A549 (cell line): ENCODE measurements at regions not wholly inside any gene's neighbourhood (a gene's known extent, or its start where the extent isn't known, plus 50 kb on each side); places are given as distances from the start of the nearest gene placed in this dataset.

Experiments
- ATAC-seq, 2 experiments: fragments of 200-7000 bp in 1 of 2; fragments of >200 bp in 1 of 2; cut with Nextera tagmentation in 1 of 2; cut with Tn5 transposase in 1 of 2; 3 replicates each; pipeline versions ENCODE4 v1.8.0 to v1.9.1; 2018 to 2020; ENCODE audit warnings: mild to moderate bottlenecking in 1 of 2, moderate library complexity in 1 of 2
- CTCF ChIA-PET: fragments of 300-600 bp; sonication (Branson Sonifier 250); formaldehyde crosslinking; extraction: SDS; loops from one replicate; lab custom pipeline; 2021; ENCODE audit warnings: antibody characterized with exemption, inconsistent platforms; lab: Yijun Ruan, JAX
- POLR2A ChIA-PET: fragments of 350-600 bp; formaldehyde crosslinking; extraction: SDS; loops from one replicate; lab custom pipeline; 2021; ENCODE audit warnings: antibody characterized with exemption, inconsistent platforms; lab: Yijun Ruan, JAX
- DNase-seq, 2 experiments: peaks; one replicate each; pipeline versions ENCODE4 v3.0.0 to v3.0.0-alpha.2; 2011 to 2016; ENCODE audit warnings: low read depth in 1 of 2, low spot score in 1 of 2
- FAIRE-seq: peaks from 2 replicates; lab custom pipeline; 2011; peaks lifted over from hg19 to GRCh38; lab: Jason Lieb, UNC
- H3K27ac ChIP-seq, 2 experiments: fragments of >200 bp; sonication (Bioruptor Twin); formaldehyde crosslinking; 3 replicates each; pipeline ENCODE4 v1.5.1; 2016 to 2017
- H3K4me1 ChIP-seq: fragments of >200 bp; sonication (Bioruptor Twin); formaldehyde crosslinking; 3 replicates; pipeline ENCODE4 v1.6.1; 2016
- H3K4me2 ChIP-seq: fragments of >200 bp; sonication (Bioruptor Twin); formaldehyde crosslinking; 3 replicates; pipeline ENCODE4 v1.6.1; 2016
- H3K4me3 ChIP-seq: fragments of >200 bp; sonication (Bioruptor Twin); formaldehyde crosslinking; 3 replicates; pipeline ENCODE4 v1.5.1; 2016
- H3K9me3 ChIP-seq: fragments of >200 bp; sonication (Bioruptor Twin); formaldehyde crosslinking; 3 replicates; pipeline ENCODE4 v1.6.1; 2016
- CBX2 ChIP-seq: fragments of 200-600 bp; sonication (generic); IDR thresholded peaks from 2 replicates; pipeline ENCODE4 v1.6.1; 2016; ENCODE audit warnings: low read depth, mild to moderate bottlenecking, borderline replicate concordance
- CEBPB ChIP-seq, 2 experiments: fragments of >200 bp in 1 of 2; sonication (Bioruptor Twin) in 1 of 2; formaldehyde crosslinking in 1 of 2; IDR thresholded peaks; 2 replicates each; pipeline ENCODE4 v1.6.1; 2012 to 2016
- EHF ChIP-seq: fragments of 250-450 bp; sonication (Bioruptor Pico); IDR thresholded peaks from 2 replicates; pipeline ENCODE4 v1.5.0; 2020; ENCODE audit warnings: mild to moderate bottlenecking
- EHMT2 ChIP-seq: fragments of 200-600 bp; sonication (generic); IDR thresholded peaks from 2 replicates; pipeline ENCODE4 v1.6.1; 2016; ENCODE audit warnings: antibody characterized with exemption, low read depth, mild to moderate bottlenecking, moderate library complexity
- EP300 ChIP-seq, 2 experiments: fragments of >200 bp; sonication (Bioruptor Twin); formaldehyde crosslinking; IDR thresholded peaks; 2 replicates in 1 of 2; 3 replicates in 1 of 2; pipeline ENCODE4 v1.6.1; 2016 to 2017
- FOSB ChIP-seq: fragments of 250-450 bp; sonication (Bioruptor Pico); IDR thresholded peaks from 2 replicates; pipeline ENCODE4 v1.5.0; 2020; ENCODE audit warnings: mild to moderate bottlenecking, moderate library complexity
- JUNB ChIP-seq: fragments of >200 bp; sonication (Bioruptor Twin); formaldehyde crosslinking; IDR thresholded peaks from 2 replicates; pipeline ENCODE4 v1.6.1; 2016
- KDM1A ChIP-seq: fragments of 200-600 bp; sonication (generic); IDR thresholded peaks from 2 replicates; pipeline ENCODE4 v1.6.1; 2016; ENCODE audit warnings: low read depth, mild to moderate bottlenecking
- MAZ ChIP-seq: fragments of 150-350 bp; IDR thresholded peaks from 2 replicates; pipeline ENCODE4 v1.6.1; 2014; ENCODE audit warnings: antibody characterized with exemption, low read depth, low read length, borderline replicate concordance
- NPAS2 ChIP-seq: fragments of 250-450 bp; sonication (Bioruptor Pico); IDR thresholded peaks from 2 replicates; pipeline ENCODE4 v1.8.0; 2022; ENCODE audit warnings: mild to moderate bottlenecking, moderate library complexity, borderline replicate concordance
- POLR2A ChIP-seq: IDR thresholded peaks from 2 replicates; pipeline ENCODE4 v1.6.1; 2012; ENCODE audit warnings: mild to moderate bottlenecking, low read length
- RARB ChIP-seq: fragments of 250-450 bp; sonication (Bioruptor Pico); IDR thresholded peaks from 2 replicates; pipeline ENCODE4 v1.8.0; 2021; ENCODE audit warnings: mild to moderate bottlenecking, moderate library complexity
- RNF2 ChIP-seq: fragments of 200-600 bp; sonication (generic); IDR thresholded peaks from 2 replicates; pipeline ENCODE4 v1.6.1; 2016; ENCODE audit warnings: low read depth, mild to moderate bottlenecking, antibody characterized with exemption, moderate library complexity, borderline replicate concordance
- SMC3 ChIP-seq: fragments of >200 bp; sonication (Bioruptor Twin); formaldehyde crosslinking; IDR thresholded peaks from 3 replicates; pipeline ENCODE4 v1.6.1; 2018; ENCODE audit warnings: inconsistent platforms
- TFCP2L1 ChIP-seq: fragments of 250-450 bp; sonication (Bioruptor Pico); IDR thresholded peaks from 2 replicates; pipeline ENCODE4 v1.5.0; 2021; ENCODE audit warnings: mild to moderate bottlenecking
- TP53 ChIP-seq: fragments of 250-450 bp; sonication (Bioruptor Pico); IDR thresholded peaks from 2 replicates; pipeline ENCODE4 v1.5.0; 2021; ENCODE audit warnings: mild to moderate bottlenecking, moderate library complexity
- USF2 ChIP-seq: fragments of 450-650 bp; IDR thresholded peaks from 2 replicates; pipeline ENCODE4 v1.6.1; 2014; ENCODE audit warnings: antibody characterized with exemption
- ZSCAN20 ChIP-seq: fragments of 250-450 bp; sonication (Bioruptor Pico); IDR thresholded peaks from 2 replicates; pipeline ENCODE4 v1.8.0; 2022; ENCODE audit warnings: mild to moderate bottlenecking, moderate library complexity
- WGBS: methylation state at CpG from one replicate; pipeline ENCODE4 v1.1.6; 2017; ENCODE audit errors: missing lambda C conversion rate; 5-methylcytosine and 5-hydroxymethylcytosine counted together
- TF ChIP-seq, protein P1 (sequence below): IDR thresholded peaks from 2 replicates; pipeline ENCODE4 v1.6.1; 2012
- TF ChIP-seq, protein P2 (sequence below): fragments of >200 bp; sonication (Bioruptor Twin); formaldehyde crosslinking; IDR thresholded peaks from 3 replicates; pipeline ENCODE4 v1.6.1; 2016
- TF ChIP-seq, protein P3 (sequence below): IDR thresholded peaks from 2 replicates; pipeline ENCODE4 v1.6.1; 2012
- TF ChIP-seq, protein P4 (sequence below): fragments of 150-350 bp; IDR thresholded peaks from 2 replicates; pipeline ENCODE4 v1.6.1; 2014; ENCODE audit warnings: low read depth, mild to moderate bottlenecking, low read length
- TF ChIP-seq, protein P5 (sequence below): fragments of 250-450 bp; sonication (Bioruptor Pico); IDR thresholded peaks from 2 replicates; pipeline ENCODE4 v1.5.0; 2021; ENCODE audit warnings: mild to moderate bottlenecking, moderate library complexity, borderline replicate concordance

DNA sequence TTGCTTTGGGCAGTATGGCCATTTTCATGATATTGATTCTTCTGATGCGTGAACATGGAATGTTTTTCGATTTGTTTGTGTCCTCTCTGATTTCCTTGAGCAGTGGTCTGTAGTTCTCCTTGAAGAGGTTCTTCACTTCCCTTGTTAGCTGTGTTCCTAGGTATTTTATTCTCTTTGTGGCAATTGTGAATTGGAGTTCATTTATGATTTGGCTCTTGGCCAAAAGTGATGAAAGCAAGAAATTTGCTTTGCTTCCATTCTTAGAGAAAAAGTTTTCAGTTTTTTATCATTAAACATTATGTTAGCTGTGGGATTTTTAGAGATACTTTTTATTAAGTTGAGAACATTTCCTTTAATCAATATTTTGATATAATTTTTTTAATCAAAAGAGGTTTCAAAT, 203.5 kb downstream of the TAF11L14 start:
- no peak for FAIRE-seq
- no peak for DNase-seq
- H3K27ac ChIP-seq = no peak overlapping the region
- ATAC-seq = no peak
- no peak overlapping the region for H3K4me3 ChIP-seq
- POLR2A ChIA-PET = no interaction called here
- TF ChIP-seq, protein P1, sequence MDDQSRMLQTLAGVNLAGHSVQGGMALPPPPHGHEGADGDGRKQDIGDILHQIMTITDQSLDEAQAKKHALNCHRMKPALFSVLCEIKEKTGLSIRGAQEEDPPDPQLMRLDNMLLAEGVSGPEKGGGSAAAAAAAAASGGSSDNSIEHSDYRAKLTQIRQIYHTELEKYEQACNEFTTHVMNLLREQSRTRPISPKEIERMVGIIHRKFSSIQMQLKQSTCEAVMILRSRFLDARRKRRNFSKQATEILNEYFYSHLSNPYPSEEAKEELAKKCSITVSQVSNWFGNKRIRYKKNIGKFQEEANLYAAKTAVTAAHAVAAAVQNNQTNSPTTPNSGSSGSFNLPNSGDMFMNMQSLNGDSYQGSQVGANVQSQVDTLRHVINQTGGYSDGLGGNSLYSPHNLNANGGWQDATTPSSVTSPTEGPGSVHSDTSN = no peak
- TF ChIP-seq JUNB (no peak), KDM1A (no peak), TFCP2L1 (CRISPR knock-in tag) (no peak), ZSCAN20 (no peak), EHF (CRISPR knock-in tag) (no peak), USF2 (no peak)
- CTCF ChIA-PET = no interaction called here
- no peaks in the 10 kb centered on the region for H3K4me1 ChIP-seq
- H3K4me2 ChIP-seq = no peak overlapping the region
- WGBS = 77% methylated on average over 2 of the region's 2 CpGs
- H3K9me3 ChIP-seq = 0 out of 3 replicates have a peak, but pooled peaks cover 2% of the 10 kb centered on the region

GRCh38 chr5:17838469-17838868, 204.2 kb downstream of the TAF11L14 start:
- H3K4me1 ChIP-seq = no peaks in the 10 kb centered on the region
- CTCF ChIA-PET = no interaction called here
- FAIRE-seq (no peak), DNase-seq (peak in 1 of 2 experiments; percentile 49), ATAC-seq (peak in 1 of 2 experiments; percentile 72; a peak in 3 of 6 replicates)
- no peak overlapping the region for H3K4me2 ChIP-seq
- WGBS = 39% methylated on average over 3 of the region's 3 CpGs
- TF ChIP-seq EP300 (IDR thresholded peaks at IDR 0.05) (no peak), RNF2 (no peak), CEBPB (IDR thresholded peaks at IDR 0.05) (no peak), EHMT2 (no peak), POLR2A (no peak), NPAS2 (CRISPR knock-in tag) (no peak), EHF (CRISPR knock-in tag) (no peak), TP53 (CRISPR knock-in tag) (no peak), TFCP2L1 (CRISPR knock-in tag) (no peak), MAZ (no peak)
- TF ChIP-seq, protein P2, sequence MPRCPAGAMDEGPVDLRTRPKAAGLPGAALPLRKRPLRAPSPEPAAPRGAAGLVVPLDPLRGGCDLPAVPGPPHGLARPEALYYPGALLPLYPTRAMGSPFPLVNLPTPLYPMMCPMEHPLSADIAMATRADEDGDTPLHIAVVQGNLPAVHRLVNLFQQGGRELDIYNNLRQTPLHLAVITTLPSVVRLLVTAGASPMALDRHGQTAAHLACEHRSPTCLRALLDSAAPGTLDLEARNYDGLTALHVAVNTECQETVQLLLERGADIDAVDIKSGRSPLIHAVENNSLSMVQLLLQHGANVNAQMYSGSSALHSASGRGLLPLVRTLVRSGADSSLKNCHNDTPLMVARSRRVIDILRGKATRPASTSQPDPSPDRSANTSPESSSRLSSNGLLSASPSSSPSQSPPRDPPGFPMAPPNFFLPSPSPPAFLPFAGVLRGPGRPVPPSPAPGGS = no peak
- POLR2A ChIA-PET = no interaction called here
- 0 out of 3 replicates have a peak, but pooled peaks cover 2% of the 10 kb centered on the region for H3K9me3 ChIP-seq
- no peak overlapping the region for H3K27ac ChIP-seq
- no peak overlapping the region for H3K4me3 ChIP-seq

DNA sequence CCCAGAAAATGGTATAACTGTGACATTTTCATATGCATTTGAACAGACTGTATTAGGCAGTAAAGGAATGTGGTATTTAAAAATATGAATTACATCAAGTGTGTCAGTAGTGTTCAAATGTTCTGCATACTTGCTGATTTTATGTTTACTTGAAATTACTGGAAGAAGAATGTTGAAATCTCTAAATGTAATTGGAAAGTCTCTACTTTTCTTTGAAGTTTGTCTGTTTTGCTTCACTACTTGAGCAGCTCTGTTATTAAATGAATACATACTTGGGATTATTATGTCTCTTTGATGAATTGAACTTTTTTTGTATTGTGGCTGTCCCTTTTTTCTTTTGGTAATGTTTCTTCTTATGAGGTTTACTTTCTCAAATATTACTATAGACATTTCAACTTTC, 205.6 kb downstream of the TAF11L14 start:
- ATAC-seq (no peak), DNase-seq (no peak), FAIRE-seq (no peak)
- H3K4me1 ChIP-seq = no peaks in the 10 kb centered on the region
- CTCF ChIA-PET = no interaction called here
- no peak overlapping the region for H3K4me3 ChIP-seq
- H3K9me3 ChIP-seq = 0 out of 3 replicates have a peak, but pooled peaks cover 2% of the 10 kb centered on the region
- H3K27ac ChIP-seq = no peak overlapping the region
- POLR2A ChIA-PET = no interaction called here
- H3K4me2 ChIP-seq = no peak overlapping the region
- TF ChIP-seq, protein P3, sequence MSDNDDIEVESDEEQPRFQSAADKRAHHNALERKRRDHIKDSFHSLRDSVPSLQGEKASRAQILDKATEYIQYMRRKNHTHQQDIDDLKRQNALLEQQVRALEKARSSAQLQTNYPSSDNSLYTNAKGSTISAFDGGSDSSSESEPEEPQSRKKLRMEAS = no peak
- no peak for TF ChIP-seq RARB (CRISPR knock-in tag)
- TF ChIP-seq, protein P4, sequence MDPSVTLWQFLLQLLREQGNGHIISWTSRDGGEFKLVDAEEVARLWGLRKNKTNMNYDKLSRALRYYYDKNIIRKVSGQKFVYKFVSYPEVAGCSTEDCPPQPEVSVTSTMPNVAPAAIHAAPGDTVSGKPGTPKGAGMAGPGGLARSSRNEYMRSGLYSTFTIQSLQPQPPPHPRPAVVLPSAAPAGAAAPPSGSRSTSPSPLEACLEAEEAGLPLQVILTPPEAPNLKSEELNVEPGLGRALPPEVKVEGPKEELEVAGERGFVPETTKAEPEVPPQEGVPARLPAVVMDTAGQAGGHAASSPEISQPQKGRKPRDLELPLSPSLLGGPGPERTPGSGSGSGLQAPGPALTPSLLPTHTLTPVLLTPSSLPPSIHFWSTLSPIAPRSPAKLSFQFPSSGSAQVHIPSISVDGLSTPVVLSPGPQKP = no peak
- TF ChIP-seq POLR2A = no peak
- TF ChIP-seq FOSB (CRISPR knock-in tag) = no peak
- no peak for TF ChIP-seq CBX2
- TF ChIP-seq SMC3 = no peak
- TF ChIP-seq, protein P5, sequence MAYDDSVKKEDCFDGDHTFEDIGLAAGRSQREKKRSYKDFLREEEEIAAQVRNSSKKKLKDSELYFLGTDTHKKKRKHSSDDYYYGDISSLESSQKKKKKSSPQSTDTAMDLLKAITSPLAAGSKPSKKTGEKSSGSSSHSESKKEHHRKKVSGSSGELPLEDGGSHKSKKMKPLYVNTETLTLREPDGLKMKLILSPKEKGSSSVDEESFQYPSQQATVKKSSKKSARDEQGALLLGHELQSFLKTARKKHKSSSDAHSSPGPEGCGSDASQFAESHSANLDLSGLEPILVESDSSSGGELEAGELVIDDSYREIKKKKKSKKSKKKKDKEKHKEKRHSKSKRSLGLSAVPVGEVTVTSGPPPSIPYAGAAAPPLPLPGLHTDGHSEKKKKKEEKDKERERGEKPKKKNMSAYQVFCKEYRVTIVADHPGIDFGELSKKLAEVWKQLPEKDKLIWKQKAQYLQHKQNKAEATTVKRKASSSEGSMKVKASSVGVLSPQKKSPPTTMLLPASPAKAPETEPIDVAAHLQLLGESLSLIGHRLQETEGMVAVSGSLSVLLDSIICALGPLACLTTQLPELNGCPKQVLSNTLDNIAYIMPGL (CRISPR knock-in tag) = no peak
- TF ChIP-seq, protein P1 = no peak
